HG03103 (cell line): ENCODE measurements at regions not wholly inside any gene's neighbourhood (a gene's known extent, or its start where the extent isn't known, plus 50 kb on each side); places are given as distances from the start of the nearest gene placed in this dataset.
A peak's percentile ranks its signal among the peaks of the same experiment; 100 is the strongest.
"Not testable (repeated sequence)": the region's sequence is repeated elsewhere in the genome, so short reads cannot be mapped to it uniquely, and the experiment has no call there.

Experiments used
- ATAC-seq: cut with Tn5 transposase; IDR thresholded peaks from one replicate; pipeline ENCODE4 v1.9.1; 2021; ENCODE audit warnings: low read depth; ENCODE audit not compliant: unreplicated experiment

DNA sequence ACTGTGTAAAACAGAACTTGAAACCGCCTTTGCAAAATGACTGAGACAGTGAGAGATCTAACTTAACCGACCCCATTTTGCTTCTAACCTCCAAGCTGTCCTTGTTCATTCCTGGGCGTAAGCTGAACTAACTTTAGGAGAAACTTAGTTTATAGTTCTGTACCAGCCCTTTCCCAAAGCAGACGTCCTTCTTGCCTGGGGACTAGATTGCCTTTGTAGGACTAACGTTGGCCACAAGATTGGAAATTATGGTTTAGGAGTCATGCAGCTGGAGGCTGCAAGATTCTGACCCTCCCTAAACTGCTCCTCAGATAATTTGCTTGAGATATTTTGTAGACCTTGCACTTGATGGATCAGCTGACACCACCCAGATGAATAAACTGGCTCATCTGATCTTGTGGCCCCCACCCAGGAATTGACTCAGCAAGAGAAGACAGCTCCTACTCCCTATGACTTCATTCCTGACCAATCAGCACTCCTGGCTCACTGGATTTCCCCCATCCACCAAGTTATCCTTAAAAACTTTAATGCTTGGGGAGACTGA, 219.9 kb upstream of the PROK2 start:
- ATAC-seq: no peak

DNA sequence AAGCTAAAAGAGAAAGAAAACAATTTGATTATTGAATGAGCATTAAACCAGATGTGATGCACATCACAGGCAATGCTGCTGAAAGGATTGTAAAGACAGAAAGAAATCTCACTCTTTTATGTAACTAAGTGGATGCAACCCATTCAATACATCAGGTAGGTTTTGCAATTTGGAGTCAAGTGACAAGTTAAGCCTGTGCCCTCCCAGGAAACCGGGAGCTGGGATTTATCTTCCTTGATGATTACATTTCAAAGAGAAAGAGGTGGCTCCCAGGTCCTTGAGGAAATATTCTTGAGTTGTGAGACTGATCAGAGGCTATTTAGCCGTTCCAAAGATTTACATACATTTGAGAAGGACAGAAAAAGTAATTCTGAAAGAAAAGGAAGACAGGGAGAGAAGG, 219.0 kb upstream of the PROK2 start:
- no peak for ATAC-seq

DNA sequence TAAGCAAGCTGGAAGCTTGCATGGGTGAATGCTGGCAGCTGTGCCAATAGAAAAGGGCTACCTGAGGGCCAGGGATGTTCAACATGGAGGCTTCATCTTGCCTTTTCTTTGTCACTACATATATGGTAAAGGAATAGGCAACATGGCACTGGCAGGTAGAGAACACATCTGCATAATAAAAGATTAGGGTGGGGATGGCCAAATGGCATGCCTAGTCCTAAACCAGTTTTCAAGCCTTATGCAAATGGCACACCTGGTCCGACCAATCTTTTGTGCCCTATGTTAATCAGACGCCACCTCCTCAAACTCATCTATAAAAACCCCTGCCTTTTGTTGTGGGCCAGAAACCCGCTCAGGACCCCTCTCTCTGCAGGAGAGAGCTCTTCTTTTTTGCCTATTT, 216.8 kb upstream of the PROK2 start:
- no peak for ATAC-seq

DNA sequence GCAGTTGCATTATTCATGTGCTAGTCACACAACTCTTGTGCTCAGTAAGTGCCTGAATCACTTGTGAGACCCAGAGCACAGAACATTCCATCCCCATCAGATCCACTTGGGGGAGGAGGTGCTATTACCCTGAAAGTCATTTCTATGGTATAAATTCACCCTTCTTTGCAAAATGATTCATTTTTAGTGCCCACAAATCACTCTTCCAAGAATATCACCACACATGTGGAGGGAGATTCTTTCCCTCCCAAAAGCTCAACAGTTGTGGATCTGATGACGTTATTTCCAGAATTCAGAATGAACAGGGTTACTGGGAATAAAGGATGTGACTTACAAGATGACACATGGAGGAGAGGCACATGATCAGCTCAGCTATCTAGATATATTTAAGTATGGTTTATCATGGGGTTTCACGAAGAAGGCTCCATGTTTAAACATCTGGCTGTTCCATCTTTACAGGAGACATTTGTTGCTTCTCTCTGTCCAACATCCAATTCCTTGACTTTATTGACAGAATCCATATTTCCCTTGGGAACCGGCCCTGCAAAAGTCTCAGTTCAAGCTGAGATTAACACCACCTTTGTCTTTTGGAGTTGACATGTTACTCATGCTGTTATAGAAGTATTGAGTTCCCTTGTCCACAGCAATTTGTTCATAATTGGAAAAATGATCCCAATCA, 214.2 kb upstream of the PROK2 start:
- no peak for ATAC-seq

DNA sequence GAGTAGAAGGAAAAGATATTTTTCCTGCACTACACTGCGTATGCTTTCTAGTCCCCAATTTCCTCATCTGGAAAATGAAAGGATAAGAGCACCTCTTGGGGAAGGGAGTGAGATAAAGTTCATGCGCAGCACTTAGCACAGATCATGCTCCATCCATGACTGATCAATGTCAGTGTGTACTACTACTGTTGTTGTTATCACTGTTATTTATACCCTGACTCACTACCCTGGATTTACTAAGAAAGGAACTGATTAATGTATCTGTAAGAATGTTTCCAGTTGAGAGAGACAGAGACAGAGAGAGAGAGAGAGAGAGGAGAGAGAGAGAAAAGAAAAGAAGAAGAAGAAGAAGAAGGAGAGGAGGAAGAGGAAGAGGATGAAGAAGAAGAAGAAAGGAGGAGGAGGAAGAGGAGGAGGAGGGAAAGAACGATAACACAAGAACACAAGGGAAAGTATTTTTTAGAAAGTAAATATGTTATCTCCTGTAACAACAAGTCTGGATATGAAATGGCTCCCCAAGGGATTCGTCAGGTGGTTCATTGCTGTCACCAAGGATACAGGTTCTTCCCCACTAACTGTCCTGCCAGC, 212.2 kb upstream of the PROK2 start:
- ATAC-seq: no peak

DNA sequence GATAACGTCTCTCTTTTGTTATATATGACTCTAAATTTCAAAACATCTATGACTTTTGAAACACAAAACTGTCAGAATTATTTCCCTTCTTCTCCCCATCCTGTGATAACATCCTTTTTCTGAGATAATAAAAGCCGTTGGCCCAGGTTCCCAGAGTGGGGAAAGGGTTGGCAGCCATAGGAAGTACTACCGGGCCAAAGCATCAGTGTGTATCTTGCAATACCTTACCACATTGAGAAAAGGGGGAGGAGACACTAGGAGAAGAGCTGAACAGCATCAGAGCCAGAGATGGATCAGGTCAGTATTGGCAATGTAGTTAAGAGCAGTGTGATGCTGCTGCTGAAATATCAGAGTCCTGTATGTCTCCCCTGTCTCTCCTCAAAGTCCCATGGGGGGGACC, 210.0 kb upstream of the PROK2 start:
- no peak for ATAC-seq

DNA sequence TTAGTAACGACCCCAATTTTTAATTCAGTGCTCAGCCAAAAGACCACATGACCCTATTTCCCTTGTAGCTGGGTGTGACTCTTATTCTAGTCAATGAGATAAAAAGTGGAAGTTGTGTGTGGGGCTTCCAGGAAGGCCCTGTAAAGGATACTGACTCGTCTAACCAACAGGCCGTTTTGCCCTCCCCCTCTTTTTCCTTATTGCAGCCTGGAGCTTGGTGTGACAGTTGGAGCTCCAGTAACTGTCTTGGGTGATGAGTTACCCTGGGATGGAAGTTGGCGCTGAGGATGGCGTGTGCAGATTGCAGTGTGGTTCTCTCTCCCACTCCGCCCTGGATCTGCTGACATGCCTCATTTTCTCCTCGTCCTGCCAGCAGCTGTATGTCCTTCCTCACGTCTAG, 209.3 kb upstream of the PROK2 start:
- ATAC-seq: no peak

DNA sequence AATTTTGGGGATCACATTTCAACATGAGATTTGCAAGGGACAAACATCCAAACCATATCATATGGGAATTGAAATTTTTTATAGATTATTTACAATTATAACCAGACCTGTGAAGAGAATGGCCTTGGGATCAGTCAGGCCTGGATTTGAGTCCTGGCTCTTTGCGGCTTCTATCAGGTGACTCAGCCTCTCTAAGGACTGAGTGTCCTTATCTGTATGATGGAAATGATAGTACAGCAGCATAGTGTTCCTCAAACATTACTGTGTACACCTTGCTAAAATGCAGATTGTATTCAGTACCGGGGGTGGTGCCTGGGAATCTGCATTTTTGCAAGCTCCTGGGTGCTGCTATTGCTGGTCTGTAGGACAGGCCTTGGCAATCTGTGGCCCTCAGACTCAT, 206.7 kb upstream of the PROK2 start:
- ATAC-seq: no peak

DNA sequence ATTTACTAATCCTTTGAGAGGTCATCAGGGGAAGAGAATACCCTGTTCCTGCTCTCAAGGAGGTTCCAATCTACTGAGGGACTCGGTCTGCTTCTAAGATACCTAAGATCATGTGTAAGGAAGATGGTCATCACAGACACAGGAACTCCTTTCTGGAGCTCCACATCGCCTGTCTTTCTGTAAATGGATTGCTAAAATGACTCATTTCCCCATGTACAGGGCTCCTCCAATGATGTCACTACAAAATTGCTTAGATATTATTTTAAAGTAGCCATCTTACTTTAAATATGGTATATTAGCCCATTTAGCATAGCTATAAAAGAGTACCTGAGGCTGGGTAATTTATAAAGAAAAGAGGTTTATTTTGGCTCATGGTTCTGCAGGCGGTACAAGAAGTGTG, 206.1 kb upstream of the PROK2 start:
- ATAC-seq: no peak

DNA sequence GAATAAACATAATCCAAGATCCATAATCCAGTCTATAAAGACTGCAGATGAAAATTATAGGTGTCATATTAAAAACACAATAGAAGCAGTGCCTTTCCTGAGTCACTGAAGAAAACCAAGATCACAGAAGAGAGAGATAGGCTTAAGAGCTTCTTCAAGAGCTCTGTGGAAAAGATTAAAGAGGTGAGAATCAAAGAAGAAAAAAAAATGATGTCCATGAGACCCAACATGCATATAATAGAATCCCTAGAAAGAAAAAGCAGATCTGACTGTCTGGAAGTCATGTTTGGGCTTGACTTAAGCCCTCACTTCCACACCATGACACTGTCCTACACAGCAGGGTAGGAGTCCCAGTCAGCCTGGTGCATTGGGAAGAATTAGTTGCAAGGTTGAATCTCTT, 205.6 kb upstream of the PROK2 start:
- no peak for ATAC-seq

DNA sequence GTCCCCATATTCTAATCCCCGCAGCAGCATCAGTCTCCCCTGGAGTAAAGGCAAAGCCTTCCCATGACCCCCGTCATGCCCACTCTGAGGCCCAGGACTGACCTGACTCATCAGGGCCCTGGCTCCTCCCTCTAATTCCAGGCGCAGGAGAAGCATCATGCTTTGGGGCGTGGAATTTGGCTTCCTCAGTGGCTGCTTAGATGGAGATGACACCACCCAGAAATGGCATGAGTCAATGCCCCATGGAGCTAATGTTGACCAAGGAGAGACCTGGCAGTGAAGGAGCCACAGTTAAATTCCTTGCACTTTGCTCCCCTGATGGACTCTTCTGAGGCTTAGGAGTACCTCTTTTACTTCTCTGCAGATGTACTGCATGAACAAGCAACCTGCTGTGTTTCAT, 204.2 kb upstream of the PROK2 start:
- no peak for ATAC-seq

DNA sequence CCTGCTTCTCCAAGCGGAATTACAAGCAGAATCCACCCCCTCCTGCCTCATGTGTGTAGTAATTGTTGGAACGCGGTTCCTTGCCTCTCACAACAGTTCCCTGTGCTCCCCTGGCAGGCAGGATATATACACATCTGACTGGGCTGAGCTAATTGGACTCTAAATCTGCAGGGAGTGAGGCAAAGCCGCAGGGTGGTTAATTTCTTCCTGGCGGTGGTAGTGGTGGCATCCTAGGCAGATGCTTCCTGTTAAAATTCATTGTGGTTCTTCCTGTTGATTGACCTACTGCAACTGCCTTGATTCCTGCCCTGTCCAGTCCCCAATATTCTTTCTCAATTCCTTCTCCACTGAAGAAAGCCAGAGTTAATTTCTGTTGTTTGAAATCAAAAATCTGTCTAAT, 202.9 kb upstream of the PROK2 start:
- no peak for ATAC-seq

DNA sequence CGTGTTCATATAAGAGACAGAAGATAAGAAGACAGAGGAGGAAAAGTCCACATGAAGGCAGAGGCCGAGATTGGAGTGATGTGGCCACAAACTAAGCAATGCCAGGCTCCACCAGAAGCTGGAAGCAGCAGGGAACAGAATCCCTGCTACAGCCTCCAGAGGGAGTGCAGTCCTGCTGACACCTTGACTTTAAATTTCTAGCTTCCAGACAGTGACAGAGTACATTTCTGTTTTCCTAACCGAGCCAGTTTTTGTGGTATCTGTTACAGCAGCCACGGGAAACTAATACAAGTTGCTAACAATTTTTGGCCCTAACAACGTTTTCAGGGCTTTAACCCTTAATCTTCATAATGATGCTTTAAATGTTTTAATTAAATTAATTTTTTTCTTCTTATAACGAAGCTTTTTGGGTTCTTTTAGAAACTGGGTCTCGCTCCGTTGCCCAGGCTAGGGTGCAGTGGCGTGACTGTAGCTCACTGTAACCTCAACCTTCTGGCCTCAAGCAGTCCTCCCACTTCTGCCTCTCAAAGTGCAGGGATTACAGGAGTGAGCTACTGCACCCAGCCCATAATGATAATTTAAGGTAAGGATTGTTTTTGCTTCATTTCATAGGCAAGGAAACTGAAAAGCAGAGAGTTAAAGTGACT, 202.3 kb upstream of the PROK2 start:
- no peak for ATAC-seq

DNA sequence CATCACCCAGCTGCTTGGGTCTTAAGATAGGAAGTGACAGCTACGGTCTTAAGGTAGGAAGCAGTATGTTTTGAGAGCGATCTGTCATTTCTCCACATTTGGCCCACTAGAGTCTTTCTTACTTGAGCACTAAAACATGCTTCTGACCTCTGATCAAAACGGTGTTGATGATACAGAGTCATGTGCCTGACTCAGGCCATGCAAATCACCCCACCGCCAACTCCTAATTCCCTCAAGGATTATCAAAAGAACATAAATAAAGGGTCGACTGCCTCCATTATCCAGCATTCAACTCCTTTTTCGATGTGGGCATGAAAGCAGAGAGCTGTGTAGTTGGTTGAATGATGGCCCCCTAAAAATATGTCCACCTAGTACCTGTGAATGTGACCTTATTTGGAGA, 201.7 kb upstream of the PROK2 start:
- no peak for ATAC-seq

DNA sequence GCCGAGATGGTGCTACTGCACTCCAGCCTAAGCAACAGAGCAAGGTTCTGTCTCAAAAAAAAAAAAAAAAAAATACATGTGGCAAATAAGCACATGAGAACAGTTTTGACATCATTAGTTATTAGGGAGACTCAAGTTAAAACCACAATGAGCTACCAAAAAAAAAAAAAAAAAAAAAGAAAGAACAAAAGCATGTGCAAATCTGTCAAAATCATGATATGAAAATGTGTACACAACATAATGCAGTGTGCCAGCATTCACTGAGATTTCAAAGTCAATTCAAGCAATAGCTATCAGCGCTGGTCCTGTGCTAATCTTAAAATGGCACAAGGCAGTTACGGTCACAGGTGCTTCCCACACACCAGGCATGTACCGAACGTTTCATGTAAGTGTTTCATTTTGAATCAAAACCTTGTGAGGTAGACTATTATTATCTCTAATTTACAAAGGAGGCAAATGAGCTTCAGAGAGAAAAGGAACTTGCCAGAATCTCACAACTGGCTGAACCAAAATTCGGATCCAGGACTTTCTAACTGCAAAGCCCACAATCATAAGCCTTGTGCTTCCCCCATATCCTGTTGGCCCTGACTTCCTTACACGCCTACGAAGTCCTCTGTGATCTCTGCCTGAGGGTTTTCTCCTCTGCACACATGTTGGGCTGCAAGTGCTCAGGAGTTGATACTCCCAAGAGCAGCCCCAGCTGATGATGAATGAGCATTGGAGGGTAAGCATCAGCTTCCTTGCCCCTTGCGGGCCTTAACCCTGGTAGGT, 200.1 kb upstream of the PROK2 start:
- peak; percentile 86 for ATAC-seq

DNA sequence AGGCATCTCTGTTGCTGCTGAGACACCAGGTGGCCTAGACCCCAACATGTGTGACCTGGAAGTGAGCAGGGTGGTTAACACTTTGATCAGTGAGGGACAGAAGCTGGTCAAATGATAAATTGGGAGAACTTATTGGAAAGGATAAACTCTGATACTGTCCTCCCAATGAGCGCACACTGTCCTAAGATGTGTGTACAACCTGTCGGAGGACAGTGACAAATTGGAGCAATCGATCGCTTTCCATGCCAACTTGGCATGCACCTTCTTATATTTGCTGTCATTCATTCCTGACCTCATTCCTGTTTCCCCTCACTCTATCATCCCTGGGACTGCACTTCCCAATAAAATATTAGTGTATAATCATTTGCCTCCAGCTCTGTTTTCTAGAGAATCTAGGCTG, 198.7 kb upstream of the PROK2 start:
- no peak for ATAC-seq

DNA sequence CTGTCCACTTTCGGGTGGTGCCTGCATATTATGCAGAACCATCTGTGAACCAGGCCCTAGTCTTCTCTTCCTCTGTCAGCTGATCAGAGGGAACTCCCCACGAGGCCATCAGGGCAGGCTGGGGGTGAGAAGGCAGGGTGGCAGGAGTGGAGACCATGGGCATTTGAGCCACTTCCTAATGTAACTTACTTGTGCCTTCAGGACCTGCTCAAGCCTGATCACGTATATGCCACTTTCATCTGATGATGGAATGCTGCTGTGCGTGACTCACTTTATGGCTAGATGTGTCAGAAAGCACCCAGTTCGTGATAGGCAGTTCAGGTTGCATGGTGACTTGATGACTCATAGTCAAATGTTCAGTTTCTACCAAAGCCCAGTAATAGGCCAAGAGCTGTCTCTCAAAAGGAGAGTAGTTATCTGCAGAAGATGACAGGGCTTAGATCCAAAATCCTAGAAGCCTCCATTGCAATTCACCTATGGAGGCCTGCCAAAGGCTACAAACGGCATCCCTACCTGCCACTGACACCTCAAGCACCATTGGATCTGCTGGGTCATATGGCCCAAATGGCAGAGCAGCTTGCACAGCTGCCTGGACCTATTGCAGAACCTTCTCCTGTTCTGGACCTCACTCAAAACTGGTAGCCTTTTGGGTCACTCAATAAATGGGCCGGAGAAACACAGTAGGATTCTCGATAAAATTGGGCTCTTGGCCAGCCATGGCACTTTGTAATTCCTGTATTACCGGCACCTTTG, 197.7 kb upstream of the PROK2 start:
- ATAC-seq: not testable (repeated sequence)

DNA sequence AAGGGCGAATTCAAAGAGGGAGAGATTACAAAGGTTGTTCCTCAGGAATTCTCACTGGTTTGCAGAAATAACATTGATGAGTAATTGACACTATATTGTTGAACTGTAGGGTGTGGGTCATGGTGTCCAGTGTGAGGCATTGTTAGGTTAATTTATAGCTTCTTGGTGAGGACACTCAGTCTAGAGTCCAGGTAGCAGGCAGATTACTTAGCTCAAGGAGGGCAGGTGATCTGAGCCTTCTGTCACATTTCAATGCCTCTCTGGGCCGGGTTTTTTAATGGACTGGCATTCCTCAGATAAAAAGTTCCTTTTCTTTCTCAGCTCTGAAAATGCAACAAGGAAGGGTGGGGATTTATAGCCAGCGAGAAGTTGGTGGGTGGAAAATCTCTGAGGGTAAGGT, 194.2 kb upstream of the PROK2 start:
- ATAC-seq: no peak

DNA sequence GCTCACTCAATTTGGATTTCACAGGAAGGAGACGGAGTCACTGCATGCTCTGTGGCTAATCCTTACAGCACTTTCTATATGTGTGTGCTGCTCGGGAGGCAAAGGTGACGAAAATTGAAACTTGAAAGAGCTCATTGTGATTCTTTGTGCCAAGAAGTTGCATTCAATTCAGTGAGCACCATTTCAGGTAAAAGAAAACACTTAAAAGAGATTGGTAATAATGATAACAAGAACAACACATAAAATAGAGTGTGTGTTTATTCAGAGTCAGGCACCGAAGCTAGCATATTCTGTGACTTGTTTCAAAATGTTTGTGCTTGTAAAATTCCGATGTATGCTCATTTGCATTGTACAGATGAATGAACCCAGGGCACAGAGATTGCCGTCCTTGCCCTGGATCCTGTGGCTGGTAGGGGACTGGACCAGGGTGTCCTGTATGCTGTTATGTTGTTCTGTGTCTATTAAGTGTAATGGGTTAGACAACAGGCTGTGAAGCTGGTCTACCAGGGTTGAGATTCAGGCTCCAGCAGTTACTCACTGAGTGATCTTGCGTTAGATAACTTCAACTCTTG, 193.3 kb upstream of the PROK2 start:
- ATAC-seq: peak; percentile 73

DNA sequence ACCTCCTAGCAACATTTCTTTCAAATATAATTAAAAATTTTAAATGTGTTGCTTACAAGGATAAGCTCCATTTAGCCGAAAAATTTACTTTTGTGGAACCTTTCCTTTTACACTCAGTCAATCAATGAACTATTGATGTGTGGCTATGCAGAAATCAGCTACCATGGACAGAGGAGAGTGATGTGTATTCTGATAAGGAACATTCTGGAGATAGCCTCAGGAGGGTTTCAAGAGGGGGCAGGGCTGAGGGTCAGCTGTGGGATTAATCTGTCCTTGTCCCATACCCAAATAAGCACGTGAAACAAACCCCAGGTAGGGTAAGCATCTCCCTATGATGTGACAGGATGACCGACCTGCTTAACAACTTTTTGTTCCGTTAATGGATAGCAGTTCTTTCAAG, 192.6 kb upstream of the PROK2 start:
- no peak for ATAC-seq
